Nephron progenitor cell (in vitro differentiated cells): ENCODE measurements at regions not wholly inside any gene's neighbourhood (a gene's known extent, or its start where the extent isn't known, plus 50 kb on each side); places are given as distances from the start of the nearest gene placed in this dataset.

Experiments
- DNase-seq: peaks from one replicate; pipeline ENCODE4 v3.0.0; 2021
- H3K27ac Mint-ChIP-seq: 2 replicates; pipeline ENCODE4 v1.8.0; 2021; ENCODE audit warnings: mild to moderate bottlenecking, moderate library complexity, mixed read lengths
- H3K27me3 Mint-ChIP-seq: 2 replicates; pipeline ENCODE4 v1.8.0; 2021; ENCODE audit warnings: mild to moderate bottlenecking, low read depth, mixed read lengths; ENCODE audit not compliant: poor library complexity
- H3K36me3 Mint-ChIP-seq: 2 replicates; pipeline ENCODE4 v1.8.0; 2021; ENCODE audit warnings: low read depth, mixed read lengths
- H3K4me1 Mint-ChIP-seq: 2 replicates; pipeline ENCODE4 v1.8.0; 2021; ENCODE audit warnings: mixed read lengths
- H3K4me3 Mint-ChIP-seq: 2 replicates; pipeline ENCODE4 v1.8.0; 2021; ENCODE audit warnings: mild to moderate bottlenecking, moderate library complexity, mixed read lengths
- H3K9me3 Mint-ChIP-seq: 2 replicates; pipeline ENCODE4 v1.8.0; 2021; ENCODE audit warnings: mild to moderate bottlenecking, moderate library complexity, mixed read lengths
- CTCF ChIP-seq: fragments of 200-600 bp; sonication (generic); IDR thresholded peaks from 2 replicates; pipeline ENCODE4 v1.5.0; 2021; ENCODE audit warnings: antibody characterized with exemption

GRCh38 chr4:45078201-45078600 lies 351.8 kb upstream of the GNPDA2 start:
- no peak for TF ChIP-seq CTCF
- Mint-ChIP-seq H3K36me3 (no peaks in the 10 kb centered on the region), H3K9me3 (no peaks in the 10 kb centered on the region), H3K4me3 (no peak overlapping the region), H3K4me1 (no peaks in the 10 kb centered on the region), H3K27ac (no peak overlapping the region), H3K27me3 (no peaks in the 10 kb centered on the region)
- DNase-seq, result no peak

- no peak overlapping the region for H3K27ac Mint-ChIP-seq
- no peaks in the 10 kb centered on the region for H3K36me3 Mint-ChIP-seq
- H3K4me1 Mint-ChIP-seq, result no peaks in the 10 kb centered on the region
- DNase-seq, result no peak
- peaks cover 2% of the 10 kb centered on the region for H3K27me3 Mint-ChIP-seq
- TF ChIP-seq CTCF, result no peak
- H3K4me3 Mint-ChIP-seq, result no peak overlapping the region
- H3K9me3 Mint-ChIP-seq, result no peaks in the 10 kb centered on the region
Observed at GRCh38 chr4:45072981-45073380, 346.6 kb upstream of the GNPDA2 start.

- TF ChIP-seq CTCF, result no peak
- no peak overlapping the region for H3K27ac Mint-ChIP-seq
- H3K36me3 Mint-ChIP-seq, result no peaks in the 10 kb centered on the region
- peaks cover 9% of the 10 kb centered on the region for H3K9me3 Mint-ChIP-seq
- peaks cover 2% of the 10 kb centered on the region for H3K27me3 Mint-ChIP-seq
- DNase-seq, result no peak
- H3K4me3 Mint-ChIP-seq, result no peak overlapping the region
- no peaks in the 10 kb centered on the region for H3K4me1 Mint-ChIP-seq
Observed at GRCh38 chr4:45064741-45065140, 338.4 kb upstream of the GNPDA2 start.

GRCh38 chr4:45063696-45064095 lies 337.3 kb upstream of the GNPDA2 start:
- TF ChIP-seq CTCF, result no peak
- Mint-ChIP-seq H3K4me3 (no peak overlapping the region), H3K36me3 (no peaks in the 10 kb centered on the region), H3K27ac (no peak overlapping the region), H3K27me3 (no peaks in the 10 kb centered on the region), H3K9me3 (peaks cover 9% of the 10 kb centered on the region), H3K4me1 (no peaks in the 10 kb centered on the region)
- no peak for DNase-seq

GRCh38 chr4:45062935-45063545 lies 336.7 kb upstream of the GNPDA2 start:
- TF ChIP-seq CTCF, result no peak
- Mint-ChIP-seq H3K27me3 (no peaks in the 10 kb centered on the region), H3K4me1 (no peaks in the 10 kb centered on the region), H3K9me3 (peaks cover 9% of the 10 kb centered on the region), H3K36me3 (no peaks in the 10 kb centered on the region), H3K4me3 (no peak overlapping the region), H3K27ac (no peak overlapping the region)
- no peak for DNase-seq

GRCh38 chr4:45043911-45044310 lies 317.6 kb upstream of the GNPDA2 start:
- H3K36me3 Mint-ChIP-seq, result no peaks in the 10 kb centered on the region
- H3K27ac Mint-ChIP-seq, result no peak overlapping the region
- DNase-seq, result no peak
- TF ChIP-seq CTCF, result no peak
- no peak overlapping the region for H3K4me3 Mint-ChIP-seq
- H3K27me3 Mint-ChIP-seq, result peaks cover 6% of the 10 kb centered on the region
- peaks cover 26% of the 10 kb centered on the region for H3K9me3 Mint-ChIP-seq
- H3K4me1 Mint-ChIP-seq, result no peaks in the 10 kb centered on the region
